ENCODE measurements at regions not wholly inside any gene's neighbourhood (a gene's known extent, or its start where the extent isn't known, plus 50 kb on each side); places are given as distances from the start of the nearest gene placed in this dataset.

DNA sequence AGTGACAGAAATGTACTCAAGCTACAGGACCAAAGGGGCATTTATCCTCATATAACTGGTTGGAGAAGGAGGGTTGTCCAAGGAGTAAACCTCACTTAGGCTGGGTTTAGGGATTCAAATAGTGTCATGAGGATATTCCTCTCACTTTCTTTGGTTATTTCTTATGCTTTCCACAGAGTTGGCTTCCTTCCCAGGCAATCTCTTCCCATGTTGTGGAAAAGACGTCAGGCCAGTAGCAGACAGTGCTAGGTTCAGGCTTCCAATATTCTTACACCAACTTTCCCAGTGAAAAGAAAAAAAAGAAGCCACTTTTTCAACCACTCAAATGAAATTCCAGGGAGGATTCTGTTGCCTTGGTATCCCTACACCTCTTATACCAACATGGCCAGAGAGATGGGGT, 653.0 kb downstream of the C4orf33 start:
- no peaks in the 10 kb centered on the region for H3K36me3 ChIP-seq (ENCODE audit: control insufficient read depth in 4 of 4, insufficient read depth in 3 of 4, low read depth in 1 of 4, low read length in 3 of 4)
- H3K4me1 ChIP-seq (ENCODE audit: control insufficient read depth in 4 of 4, insufficient read depth in 4 of 4, low read length in 3 of 4), result no peaks in the 10 kb centered on the region
- H3K4me3 ChIP-seq (ENCODE audit: low read depth in 1 of 3, low read length in 3 of 3), result no peak overlapping the region
- DNase-seq (ENCODE audit: low spot score), result no peak
- H3K27ac ChIP-seq (ENCODE audit: low read depth in 1 of 2, low read length in 2 of 2), result no peak overlapping the region
- no peaks in the 10 kb centered on the region for H3K9me3 ChIP-seq (ENCODE audit: control insufficient read depth in 4 of 4, low read length in 3 of 4)
- peaks cover 0 to 2% (median 0%) of the 10 kb centered on the region in 4 donors for H3K27me3 ChIP-seq (ENCODE audit: control insufficient read depth in 4 of 4, insufficient read depth in 4 of 4, low read length in 3 of 4)
- no peak overlapping the region for H3K9ac ChIP-seq (ENCODE audit: low read depth in 1 of 2, low read length in 2 of 2)
- WGBS, result 63% methylated on average over 1 of the region's 1 CpG
- TF ChIP-seq JUND (IDR thresholded peaks at IDR 0.05), result no peak
- TF ChIP-seq SP1 (IDR thresholded peaks at IDR 0.05), result no peak
- TF ChIP-seq TAF1 (conservative IDR thresholded peaks at IDR 0.05), result no peak
- TF ChIP-seq, protein P1, sequence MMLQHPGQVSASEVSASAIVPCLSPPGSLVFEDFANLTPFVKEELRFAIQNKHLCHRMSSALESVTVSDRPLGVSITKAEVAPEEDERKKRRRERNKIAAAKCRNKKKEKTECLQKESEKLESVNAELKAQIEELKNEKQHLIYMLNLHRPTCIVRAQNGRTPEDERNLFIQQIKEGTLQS (IDR thresholded peaks at IDR 0.05), result no peak
- TF ChIP-seq, protein P2, sequence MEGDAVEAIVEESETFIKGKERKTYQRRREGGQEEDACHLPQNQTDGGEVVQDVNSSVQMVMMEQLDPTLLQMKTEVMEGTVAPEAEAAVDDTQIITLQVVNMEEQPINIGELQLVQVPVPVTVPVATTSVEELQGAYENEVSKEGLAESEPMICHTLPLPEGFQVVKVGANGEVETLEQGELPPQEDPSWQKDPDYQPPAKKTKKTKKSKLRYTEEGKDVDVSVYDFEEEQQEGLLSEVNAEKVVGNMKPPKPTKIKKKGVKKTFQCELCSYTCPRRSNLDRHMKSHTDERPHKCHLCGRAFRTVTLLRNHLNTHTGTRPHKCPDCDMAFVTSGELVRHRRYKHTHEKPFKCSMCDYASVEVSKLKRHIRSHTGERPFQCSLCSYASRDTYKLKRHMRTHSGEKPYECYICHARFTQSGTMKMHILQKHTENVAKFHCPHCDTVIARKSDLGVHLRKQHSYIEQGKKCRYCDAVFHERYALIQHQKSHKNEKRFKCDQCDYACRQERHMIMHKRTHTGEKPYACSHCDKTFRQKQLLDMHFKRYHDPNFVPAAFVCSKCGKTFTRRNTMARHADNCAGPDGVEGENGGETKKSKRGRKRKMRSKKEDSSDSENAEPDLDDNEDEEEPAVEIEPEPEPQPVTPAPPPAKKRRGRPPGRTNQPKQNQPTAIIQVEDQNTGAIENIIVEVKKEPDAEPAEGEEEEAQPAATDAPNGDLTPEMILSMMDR (IDR thresholded peaks at IDR 0.05; ENCODE audit: low read depth, low read length, missing input control), result no peak
- no peak for TF ChIP-seq HNF4A (conservative IDR thresholded peaks at IDR 0.05)
- TF ChIP-seq EGR1 (IDR thresholded peaks at IDR 0.05; ENCODE audit: low read depth in 2 of 2), result no peak
- TF ChIP-seq RXRA (IDR thresholded peaks at IDR 0.05), result no peak

DNA sequence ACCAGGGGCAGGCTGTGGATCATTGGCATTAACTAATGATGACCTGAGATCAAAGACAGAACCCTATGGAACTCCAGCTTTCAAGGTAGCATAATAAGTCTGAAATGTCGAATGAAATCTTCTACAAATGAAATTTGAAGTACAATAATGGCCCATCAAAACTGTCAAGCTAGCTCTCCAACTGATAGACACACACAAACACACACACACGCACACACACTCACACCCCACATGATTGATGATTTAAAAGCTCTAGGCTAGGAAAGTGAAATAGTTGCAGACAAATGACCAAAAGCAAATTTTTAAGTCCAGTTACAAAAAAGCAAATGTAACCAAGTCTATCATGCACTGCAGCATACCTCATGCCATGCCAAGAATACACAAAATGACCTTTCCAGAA, 655.7 kb downstream of the C4orf33 start:
- no peaks in the 10 kb centered on the region for H3K36me3 ChIP-seq (ENCODE audit: control insufficient read depth in 4 of 4, insufficient read depth in 3 of 4, low read depth in 1 of 4, low read length in 3 of 4)
- no peaks in the 10 kb centered on the region for H3K9me3 ChIP-seq (ENCODE audit: control insufficient read depth in 4 of 4, low read length in 3 of 4)
- no peak for DNase-seq (ENCODE audit: low spot score)
- WGBS, result 78% methylated on average over 2 of the region's 2 CpGs
- no peaks in the 10 kb centered on the region for H3K4me1 ChIP-seq (ENCODE audit: control insufficient read depth in 4 of 4, insufficient read depth in 4 of 4, low read length in 3 of 4)
- no peak overlapping the region for H3K9ac ChIP-seq (ENCODE audit: low read depth in 1 of 2, low read length in 2 of 2)
- H3K4me3 ChIP-seq (ENCODE audit: low read depth in 1 of 3, low read length in 3 of 3), result no peak overlapping the region
- TF ChIP-seq, protein P3, sequence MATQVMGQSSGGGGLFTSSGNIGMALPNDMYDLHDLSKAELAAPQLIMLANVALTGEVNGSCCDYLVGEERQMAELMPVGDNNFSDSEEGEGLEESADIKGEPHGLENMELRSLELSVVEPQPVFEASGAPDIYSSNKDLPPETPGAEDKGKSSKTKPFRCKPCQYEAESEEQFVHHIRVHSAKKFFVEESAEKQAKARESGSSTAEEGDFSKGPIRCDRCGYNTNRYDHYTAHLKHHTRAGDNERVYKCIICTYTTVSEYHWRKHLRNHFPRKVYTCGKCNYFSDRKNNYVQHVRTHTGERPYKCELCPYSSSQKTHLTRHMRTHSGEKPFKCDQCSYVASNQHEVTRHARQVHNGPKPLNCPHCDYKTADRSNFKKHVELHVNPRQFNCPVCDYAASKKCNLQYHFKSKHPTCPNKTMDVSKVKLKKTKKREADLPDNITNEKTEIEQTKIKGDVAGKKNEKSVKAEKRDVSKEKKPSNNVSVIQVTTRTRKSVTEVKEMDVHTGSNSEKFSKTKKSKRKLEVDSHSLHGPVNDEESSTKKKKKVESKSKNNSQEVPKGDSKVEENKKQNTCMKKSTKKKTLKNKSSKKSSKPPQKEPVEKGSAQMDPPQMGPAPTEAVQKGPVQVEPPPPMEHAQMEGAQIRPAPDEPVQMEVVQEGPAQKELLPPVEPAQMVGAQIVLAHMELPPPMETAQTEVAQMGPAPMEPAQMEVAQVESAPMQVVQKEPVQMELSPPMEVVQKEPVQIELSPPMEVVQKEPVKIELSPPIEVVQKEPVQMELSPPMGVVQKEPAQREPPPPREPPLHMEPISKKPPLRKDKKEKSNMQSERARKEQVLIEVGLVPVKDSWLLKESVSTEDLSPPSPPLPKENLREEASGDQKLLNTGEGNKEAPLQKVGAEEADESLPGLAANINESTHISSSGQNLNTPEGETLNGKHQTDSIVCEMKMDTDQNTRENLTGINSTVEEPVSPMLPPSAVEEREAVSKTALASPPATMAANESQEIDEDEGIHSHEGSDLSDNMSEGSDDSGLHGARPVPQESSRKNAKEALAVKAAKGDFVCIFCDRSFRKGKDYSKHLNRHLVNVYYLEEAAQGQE (IDR thresholded peaks at IDR 0.05), result no peak
- no peak for TF ChIP-seq JUND (IDR thresholded peaks at IDR 0.05)
- H3K27me3 ChIP-seq (ENCODE audit: control insufficient read depth in 4 of 4, insufficient read depth in 4 of 4, low read length in 3 of 4), result no peaks in the 10 kb centered on the region
- no peak overlapping the region for H3K27ac ChIP-seq (ENCODE audit: low read depth in 1 of 2, low read length in 2 of 2)

DNA sequence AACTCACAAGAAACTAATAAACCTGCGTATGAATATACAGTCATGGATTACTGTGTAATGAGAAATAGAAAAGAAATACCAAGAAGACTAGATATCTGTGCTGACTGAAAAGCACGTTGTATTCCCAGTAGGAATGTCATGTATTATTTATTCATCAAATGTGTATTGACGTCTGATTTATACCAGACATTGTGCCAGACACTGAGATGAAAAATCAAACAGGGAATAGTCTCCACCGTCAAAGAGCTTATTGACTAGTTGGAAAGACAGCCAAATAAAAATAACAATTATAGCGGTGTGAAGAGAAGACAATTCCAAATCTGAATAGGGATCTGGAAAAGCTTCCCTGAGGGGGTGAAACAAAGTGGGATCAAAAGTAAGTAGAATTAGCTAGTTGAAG, 687.6 kb downstream of the C4orf33 start:
- TF ChIP-seq, protein P4, sequence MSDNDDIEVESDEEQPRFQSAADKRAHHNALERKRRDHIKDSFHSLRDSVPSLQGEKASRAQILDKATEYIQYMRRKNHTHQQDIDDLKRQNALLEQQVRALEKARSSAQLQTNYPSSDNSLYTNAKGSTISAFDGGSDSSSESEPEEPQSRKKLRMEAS (IDR thresholded peaks at IDR 0.05), result no peak
- no peaks in the 10 kb centered on the region for H3K4me1 ChIP-seq (ENCODE audit: control insufficient read depth in 4 of 4, insufficient read depth in 4 of 4, low read length in 3 of 4)
- no peak overlapping the region for H3K4me3 ChIP-seq (ENCODE audit: low read depth in 1 of 3, low read length in 3 of 3)
- peaks cover 0 to 1% (median 0%) of the 10 kb centered on the region in 4 donors for H3K27me3 ChIP-seq (ENCODE audit: control insufficient read depth in 4 of 4, insufficient read depth in 4 of 4, low read length in 3 of 4)
- no peak overlapping the region for H3K27ac ChIP-seq (ENCODE audit: low read depth in 1 of 2, low read length in 2 of 2)
- no peaks in the 10 kb centered on the region for H3K9me3 ChIP-seq (ENCODE audit: control insufficient read depth in 4 of 4, low read length in 3 of 4)
- 69% methylated on average over 5 of the region's 5 CpGs for WGBS
- no peak overlapping the region for H3K9ac ChIP-seq (ENCODE audit: low read depth in 1 of 2, low read length in 2 of 2)
- no peaks in the 10 kb centered on the region for H3K36me3 ChIP-seq (ENCODE audit: control insufficient read depth in 4 of 4, insufficient read depth in 3 of 4, low read depth in 1 of 4, low read length in 3 of 4)
- DNase-seq (ENCODE audit: low spot score), result no peak
